ENCODE measurements at regions not wholly inside any gene's neighbourhood (a gene's known extent, or its start where the extent isn't known, plus 50 kb on each side); places are given as distances from the start of the nearest gene placed in this dataset.

DNA sequence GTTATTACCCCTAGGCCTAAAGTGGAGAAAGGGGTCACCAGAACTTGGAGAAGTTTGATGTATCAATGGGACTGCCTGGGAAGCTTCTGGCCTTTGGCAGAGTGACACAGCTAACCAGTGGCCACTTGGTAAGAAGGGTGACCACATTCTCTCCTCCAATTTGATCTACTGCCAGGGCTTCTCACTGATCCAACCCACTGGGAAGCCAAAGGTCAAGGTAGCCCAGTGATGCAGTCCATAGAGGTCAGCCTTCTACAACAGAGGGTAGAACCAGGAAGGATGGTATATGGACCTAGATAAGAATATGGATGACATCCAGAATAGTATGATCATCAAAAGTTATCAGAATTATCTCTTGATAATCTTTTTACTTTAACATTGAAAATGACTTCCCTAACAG is 493.6 kb downstream of the NYAP2 start:
- no peaks in the 10 kb centered on the region for H3K4me1 ChIP-seq (ENCODE audit: control insufficient read depth, insufficient read depth, low read length)
- no peaks in the 10 kb centered on the region for H3K36me3 ChIP-seq (ENCODE audit: control insufficient read depth, insufficient read depth, low read length)
- H3K4me3 ChIP-seq (ENCODE audit: low read length): no peak overlapping the region
- no peak overlapping the region for H3K9ac ChIP-seq (ENCODE audit: low read length)
- H3K27me3 ChIP-seq (ENCODE audit: control insufficient read depth, insufficient read depth, low read length): no peaks in the 10 kb centered on the region
- H3K27ac ChIP-seq (ENCODE audit: low read depth, low read length): no peak overlapping the region

DNA sequence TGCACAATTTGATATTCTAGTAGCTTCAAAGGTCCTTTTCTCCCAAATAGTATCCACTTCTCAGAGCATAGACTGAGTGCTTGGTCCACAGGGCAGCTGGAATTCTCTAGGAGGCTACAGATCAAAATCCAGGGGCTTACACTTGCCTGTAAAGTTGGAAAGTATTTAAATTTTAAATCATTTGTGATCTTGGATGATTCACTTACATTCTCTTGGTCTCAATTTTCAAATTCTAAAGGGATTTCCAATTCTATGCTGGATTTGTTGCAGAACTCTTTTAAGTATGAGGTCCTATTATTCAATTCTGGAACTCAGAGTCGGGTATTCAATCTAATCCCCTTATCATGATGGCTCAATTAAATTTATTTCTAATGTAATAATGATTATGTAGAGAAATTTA is 492.3 kb downstream of the NYAP2 start:
- no peaks in the 10 kb centered on the region for H3K4me1 ChIP-seq (ENCODE audit: control insufficient read depth, insufficient read depth, low read length)
- no peaks in the 10 kb centered on the region for H3K27me3 ChIP-seq (ENCODE audit: control insufficient read depth, insufficient read depth, low read length)
- H3K9ac ChIP-seq (ENCODE audit: low read length): no peak overlapping the region
- H3K36me3 ChIP-seq (ENCODE audit: control insufficient read depth, insufficient read depth, low read length): no peaks in the 10 kb centered on the region
- no peak overlapping the region for H3K4me3 ChIP-seq (ENCODE audit: low read length)
- H3K27ac ChIP-seq (ENCODE audit: low read depth, low read length): no peak overlapping the region

DNA sequence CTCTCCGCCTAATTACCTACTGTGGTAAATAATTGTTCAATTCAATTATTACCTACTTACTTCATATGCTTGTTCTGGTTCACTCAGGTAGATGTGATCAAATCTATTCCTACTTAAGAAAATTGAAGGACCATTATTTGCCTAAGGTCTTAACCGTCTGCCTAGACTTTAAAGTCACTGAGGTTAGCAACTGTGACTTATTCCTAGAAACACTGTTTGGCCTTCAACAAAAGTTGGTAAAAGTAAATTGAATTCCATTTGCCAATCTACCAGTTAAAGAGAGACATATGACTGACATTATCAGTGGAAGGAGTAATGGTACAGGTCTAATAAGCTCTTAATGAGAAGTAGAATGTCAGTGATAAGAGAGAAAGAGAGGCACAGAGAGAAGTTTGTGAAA is 491.5 kb downstream of the NYAP2 start:
- Histone ChIP-seq H3K27me3 (ENCODE audit: control insufficient read depth, insufficient read depth, low read length) (no peaks in the 10 kb centered on the region), H3K4me3 (ENCODE audit: low read length) (no peak overlapping the region), H3K36me3 (ENCODE audit: control insufficient read depth, insufficient read depth, low read length) (no peaks in the 10 kb centered on the region), H3K4me1 (ENCODE audit: control insufficient read depth, insufficient read depth, low read length) (no peaks in the 10 kb centered on the region), H3K27ac (ENCODE audit: low read depth, low read length) (no peak overlapping the region), H3K9ac (ENCODE audit: low read length) (no peak overlapping the region)

DNA sequence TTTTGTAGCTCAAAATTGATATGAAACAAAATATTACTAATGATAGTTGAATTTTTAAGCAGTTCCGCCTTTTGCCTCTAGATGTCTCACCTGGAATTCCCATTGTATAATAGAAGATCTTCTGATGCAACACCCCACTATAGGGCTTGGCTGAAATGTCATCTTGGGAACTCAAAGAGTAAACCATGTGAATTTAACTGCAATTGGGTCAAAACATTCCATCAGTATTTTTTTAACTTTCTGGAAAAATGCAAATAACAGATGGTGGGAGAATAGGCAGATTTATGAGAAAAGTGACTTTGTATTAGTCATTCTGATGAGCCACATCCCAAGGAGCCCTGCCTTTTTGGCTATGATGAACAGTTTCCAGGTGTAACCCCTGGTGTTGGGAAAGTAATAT is 489.9 kb downstream of the NYAP2 start:
- Histone ChIP-seq H3K27me3 (ENCODE audit: control insufficient read depth, insufficient read depth, low read length) (no peaks in the 10 kb centered on the region), H3K4me3 (ENCODE audit: low read length) (no peak overlapping the region), H3K36me3 (ENCODE audit: control insufficient read depth, insufficient read depth, low read length) (no peaks in the 10 kb centered on the region), H3K4me1 (ENCODE audit: control insufficient read depth, insufficient read depth, low read length) (no peaks in the 10 kb centered on the region), H3K27ac (ENCODE audit: low read depth, low read length) (no peak overlapping the region), H3K9ac (ENCODE audit: low read length) (no peak overlapping the region)

DNA sequence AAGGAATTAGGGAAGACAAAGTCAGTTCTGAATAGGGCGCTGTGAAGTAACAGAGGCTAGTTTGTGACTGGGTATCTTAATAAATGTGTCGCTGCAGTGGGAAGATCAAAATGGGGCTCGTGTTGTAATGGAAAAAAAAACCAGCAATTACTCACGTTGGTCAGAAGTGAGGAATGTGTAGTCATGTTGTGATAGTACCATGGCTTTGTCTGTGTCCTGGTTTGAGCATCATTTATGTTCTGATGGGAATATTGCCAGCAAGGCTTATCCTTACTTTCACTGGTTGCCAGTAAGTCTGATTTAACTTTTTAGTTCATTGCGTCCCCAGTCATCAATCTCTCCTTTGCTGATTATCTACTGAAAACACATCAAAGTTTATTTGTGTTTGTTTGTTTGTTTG is 467.6 kb downstream of the NYAP2 start:
- Histone ChIP-seq H3K4me1 (ENCODE audit: control insufficient read depth, insufficient read depth, low read length) (no peaks in the 10 kb centered on the region), H3K4me3 (ENCODE audit: low read length) (no peak overlapping the region), H3K9ac (ENCODE audit: low read length) (no peak overlapping the region), H3K36me3 (ENCODE audit: control insufficient read depth, insufficient read depth, low read length) (no peaks in the 10 kb centered on the region), H3K27ac (ENCODE audit: low read depth, low read length) (no peak overlapping the region), H3K27me3 (ENCODE audit: control insufficient read depth, insufficient read depth, low read length) (no peaks in the 10 kb centered on the region)

DNA sequence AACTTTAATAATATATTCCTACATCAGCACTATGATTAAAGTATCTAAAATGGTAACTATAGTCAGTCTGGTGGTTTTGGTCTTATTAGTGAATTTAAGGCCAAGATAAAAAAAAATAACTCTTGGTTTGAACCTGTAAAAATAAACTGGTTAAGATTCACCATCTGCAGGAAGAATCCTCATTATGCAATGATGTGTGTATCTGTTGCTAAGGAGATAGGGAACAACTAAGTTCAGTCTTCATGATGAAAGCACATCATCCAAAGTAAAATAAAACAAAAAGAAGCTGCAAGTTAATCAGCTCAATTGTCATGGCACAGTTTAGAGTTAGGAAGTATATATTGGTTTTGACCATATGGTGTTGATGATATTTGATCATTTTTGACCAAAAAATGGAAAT is 466.0 kb downstream of the NYAP2 start:
- Histone ChIP-seq H3K4me3 (ENCODE audit: low read length) (no peak overlapping the region), H3K4me1 (ENCODE audit: control insufficient read depth, insufficient read depth, low read length) (no peaks in the 10 kb centered on the region)

DNA sequence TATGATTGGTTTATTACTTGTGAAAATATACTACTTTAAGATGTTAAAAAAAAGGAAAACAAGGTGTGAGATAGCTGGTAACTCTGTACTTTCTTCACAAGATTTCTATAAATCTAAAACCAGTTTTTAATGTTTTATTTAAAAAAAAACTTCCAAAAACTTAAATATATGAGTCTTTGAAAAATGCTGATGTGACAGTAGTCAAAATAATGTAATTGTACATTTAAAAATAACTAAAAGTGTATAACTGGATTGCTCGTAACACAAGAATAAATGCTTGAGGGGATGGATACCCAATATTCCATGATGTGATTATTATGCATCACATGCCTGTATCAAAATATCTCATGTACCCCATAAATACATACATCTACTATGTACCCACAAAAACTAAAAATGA is 464.9 kb downstream of the NYAP2 start:
- H3K36me3 ChIP-seq (ENCODE audit: control insufficient read depth, insufficient read depth, low read length): no peaks in the 10 kb centered on the region
- no peak overlapping the region for H3K27ac ChIP-seq (ENCODE audit: low read depth, low read length)
- H3K9ac ChIP-seq (ENCODE audit: low read length): no peak overlapping the region
- H3K27me3 ChIP-seq (ENCODE audit: control insufficient read depth, insufficient read depth, low read length): no peaks in the 10 kb centered on the region
- H3K4me1 ChIP-seq (ENCODE audit: control insufficient read depth, insufficient read depth, low read length): no peaks in the 10 kb centered on the region
- no peak overlapping the region for H3K4me3 ChIP-seq (ENCODE audit: low read length)

More for the DNA sequence above, 466.0 kb downstream of the NYAP2 start:
- H3K9ac ChIP-seq (ENCODE audit: low read length): no peak overlapping the region
- H3K27ac ChIP-seq (ENCODE audit: low read depth, low read length): no peak overlapping the region
- no peaks in the 10 kb centered on the region for H3K36me3 ChIP-seq (ENCODE audit: control insufficient read depth, insufficient read depth, low read length)
- no peaks in the 10 kb centered on the region for H3K27me3 ChIP-seq (ENCODE audit: control insufficient read depth, insufficient read depth, low read length)

DNA sequence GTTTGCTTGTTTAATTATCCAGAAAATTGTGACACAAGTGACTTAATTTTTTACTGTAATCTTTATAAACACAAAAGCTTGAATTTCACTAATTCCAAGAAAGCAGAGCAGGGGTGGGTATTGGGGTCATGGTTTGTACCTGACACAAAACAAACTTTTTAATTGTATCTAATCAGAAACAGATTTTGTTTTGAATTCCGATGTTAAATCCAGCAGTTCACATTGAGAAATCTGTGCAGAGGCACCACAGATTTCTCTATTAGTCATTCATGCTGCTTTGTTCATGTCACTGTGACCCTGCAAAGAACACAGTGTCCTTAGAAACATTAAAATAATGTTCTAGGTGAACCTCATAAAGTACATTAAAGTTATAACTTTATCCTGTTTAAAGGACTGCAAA is 443.4 kb downstream of the NYAP2 start:
- no peaks in the 10 kb centered on the region for H3K27me3 ChIP-seq (ENCODE audit: control insufficient read depth, insufficient read depth, low read length)
- H3K36me3 ChIP-seq (ENCODE audit: control insufficient read depth, insufficient read depth, low read length): no peaks in the 10 kb centered on the region
- H3K4me1 ChIP-seq (ENCODE audit: control insufficient read depth, insufficient read depth, low read length): no peaks in the 10 kb centered on the region
- no peak overlapping the region for H3K4me3 ChIP-seq (ENCODE audit: low read length)
- no peak overlapping the region for H3K9ac ChIP-seq (ENCODE audit: low read length)
- H3K27ac ChIP-seq (ENCODE audit: low read depth, low read length): no peak overlapping the region

DNA sequence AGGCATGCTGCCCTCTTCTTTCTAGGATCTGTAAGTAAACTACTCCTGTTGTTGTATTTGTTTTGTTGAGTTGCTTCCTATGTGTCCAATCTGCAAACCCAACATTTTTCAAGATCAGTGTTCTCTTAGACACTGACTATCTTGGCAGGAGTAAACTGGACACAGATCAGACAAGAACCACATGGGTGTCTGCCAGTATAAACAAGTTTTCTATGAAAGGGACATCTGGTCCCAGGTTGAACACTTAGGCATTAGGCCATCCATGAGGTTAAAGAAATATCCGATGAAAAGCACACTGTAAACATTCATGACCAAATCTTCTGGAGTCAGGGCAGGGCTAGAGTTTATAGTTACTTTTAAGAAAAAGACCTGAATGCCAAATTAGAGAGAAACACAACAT is 441.8 kb downstream of the NYAP2 start:
- no peaks in the 10 kb centered on the region for H3K27me3 ChIP-seq (ENCODE audit: control insufficient read depth, insufficient read depth, low read length)
- H3K4me3 ChIP-seq (ENCODE audit: low read length): no peak overlapping the region
- no peak overlapping the region for H3K9ac ChIP-seq (ENCODE audit: low read length)
- no peak overlapping the region for H3K27ac ChIP-seq (ENCODE audit: low read depth, low read length)
- no peaks in the 10 kb centered on the region for H3K36me3 ChIP-seq (ENCODE audit: control insufficient read depth, insufficient read depth, low read length)
- no peaks in the 10 kb centered on the region for H3K4me1 ChIP-seq (ENCODE audit: control insufficient read depth, insufficient read depth, low read length)

DNA sequence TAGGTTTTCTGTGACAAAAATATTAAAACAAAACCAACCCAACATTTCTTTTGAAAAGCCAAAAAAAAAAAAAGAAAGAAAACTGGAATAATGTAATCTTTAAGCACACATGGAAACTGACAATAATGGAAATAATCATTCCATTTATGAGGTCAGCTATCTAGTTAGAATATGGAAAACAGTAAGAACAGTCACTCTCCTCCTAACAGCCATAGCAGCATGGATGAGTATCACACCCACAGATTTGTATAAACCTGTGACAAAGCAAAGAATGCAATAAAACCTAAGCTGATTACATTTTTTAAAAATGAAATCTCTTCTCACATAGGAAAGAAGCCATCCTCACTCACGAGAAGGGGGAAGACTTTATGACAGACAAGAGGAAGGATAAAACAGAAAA is 437.8 kb downstream of the NYAP2 start:
- Histone ChIP-seq H3K36me3 (ENCODE audit: control insufficient read depth, insufficient read depth, low read length) (no peaks in the 10 kb centered on the region), H3K9ac (ENCODE audit: low read length) (no peak overlapping the region), H3K4me3 (ENCODE audit: low read length) (no peak overlapping the region), H3K4me1 (ENCODE audit: control insufficient read depth, insufficient read depth, low read length) (no peaks in the 10 kb centered on the region), H3K27me3 (ENCODE audit: control insufficient read depth, insufficient read depth, low read length) (no peaks in the 10 kb centered on the region), H3K27ac (ENCODE audit: low read depth, low read length) (no peak overlapping the region)

DNA sequence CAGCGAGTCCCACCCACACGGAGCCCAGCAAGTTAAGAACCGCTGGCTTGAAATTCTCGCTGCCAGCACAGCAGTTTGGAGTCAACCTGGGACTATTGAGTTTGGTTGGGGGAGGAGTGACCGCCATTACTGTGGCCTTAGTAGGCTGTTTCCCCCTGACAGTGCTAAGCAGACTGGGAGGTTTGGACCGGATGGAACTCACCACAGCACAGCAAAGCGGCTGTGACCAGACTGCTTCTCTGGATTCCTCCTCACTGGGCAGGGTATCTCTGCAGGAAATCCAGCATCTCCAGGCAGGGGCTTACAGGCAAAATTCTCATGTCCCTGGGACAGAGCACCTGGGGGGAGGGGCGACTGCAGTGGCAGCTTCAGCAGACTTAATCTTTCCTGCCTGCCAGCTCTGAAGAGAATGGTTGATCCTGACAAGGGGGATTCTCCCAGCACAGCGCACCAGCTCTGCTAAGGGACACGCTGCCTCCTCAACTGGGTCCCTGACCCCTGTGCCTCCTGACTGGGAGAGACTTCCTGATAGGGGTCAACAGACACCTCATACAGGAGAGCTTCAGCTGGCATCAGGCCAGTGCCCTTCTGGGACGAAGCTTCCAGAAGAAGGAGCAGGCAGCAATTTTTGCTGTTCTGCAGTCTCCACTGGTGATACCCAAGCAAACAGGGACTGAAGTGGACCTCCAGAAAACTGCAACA is 425.4 kb downstream of the NYAP2 start:
- Histone ChIP-seq H3K27ac (ENCODE audit: low read depth, low read length) (no peak overlapping the region), H3K4me1 (ENCODE audit: control insufficient read depth, insufficient read depth, low read length) (no peaks in the 10 kb centered on the region), H3K36me3 (ENCODE audit: control insufficient read depth, insufficient read depth, low read length) (no peaks in the 10 kb centered on the region), H3K27me3 (ENCODE audit: control insufficient read depth, insufficient read depth, low read length) (no peaks in the 10 kb centered on the region), H3K4me3 (ENCODE audit: low read length) (no peak overlapping the region), H3K9ac (ENCODE audit: low read length) (no peak overlapping the region)

DNA sequence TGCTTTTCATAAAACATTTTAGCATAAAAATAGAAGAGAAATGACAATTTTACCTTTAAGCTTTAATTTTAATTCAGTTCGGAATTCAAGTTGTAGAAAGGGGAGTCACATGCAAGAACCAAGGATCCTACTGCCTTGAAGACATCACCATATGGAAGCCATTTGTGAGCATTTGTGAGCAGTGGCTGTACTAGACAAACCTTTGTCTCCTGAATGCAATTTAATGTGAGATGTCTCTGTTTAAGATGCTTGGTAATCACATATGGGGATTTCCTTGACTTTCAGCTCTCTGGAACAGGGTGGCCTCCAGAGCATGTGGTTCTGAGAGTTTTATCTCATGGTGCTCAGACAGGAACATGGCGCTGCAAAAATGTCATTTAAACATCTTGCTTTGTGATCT is 421.8 kb downstream of the NYAP2 start:
- Histone ChIP-seq H3K27ac (ENCODE audit: low read depth, low read length) (no peak overlapping the region), H3K4me3 (ENCODE audit: low read length) (no peak overlapping the region), H3K27me3 (ENCODE audit: control insufficient read depth, insufficient read depth, low read length) (no peaks in the 10 kb centered on the region), H3K9ac (ENCODE audit: low read length) (no peak overlapping the region), H3K4me1 (ENCODE audit: control insufficient read depth, insufficient read depth, low read length) (no peaks in the 10 kb centered on the region), H3K36me3 (ENCODE audit: control insufficient read depth, insufficient read depth, low read length) (no peaks in the 10 kb centered on the region)

DNA sequence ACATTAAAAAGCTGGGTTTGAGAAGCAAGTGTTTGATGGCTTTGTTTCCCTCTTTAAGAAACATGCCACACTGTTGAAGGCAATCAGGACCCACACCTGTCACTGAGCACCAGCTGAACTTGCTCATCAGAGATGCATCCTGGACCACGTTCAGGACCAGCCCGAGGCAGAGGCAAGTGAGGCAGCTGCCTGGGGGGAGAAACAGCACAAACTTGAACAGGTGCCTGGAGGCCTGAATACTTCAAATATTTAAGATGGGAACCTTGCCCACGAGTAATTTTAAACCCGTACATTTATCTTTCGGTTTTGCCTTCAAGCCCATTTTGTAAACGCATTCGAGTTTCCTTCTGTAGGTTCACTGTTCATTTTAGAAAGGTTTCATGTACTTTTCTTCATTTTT is 421.3 kb downstream of the NYAP2 start:
- H3K27ac ChIP-seq (ENCODE audit: low read depth, low read length): no peak overlapping the region
- H3K27me3 ChIP-seq (ENCODE audit: control insufficient read depth, insufficient read depth, low read length): no peaks in the 10 kb centered on the region
- H3K4me1 ChIP-seq (ENCODE audit: control insufficient read depth, insufficient read depth, low read length): no peaks in the 10 kb centered on the region
- H3K36me3 ChIP-seq (ENCODE audit: control insufficient read depth, insufficient read depth, low read length): no peaks in the 10 kb centered on the region
- H3K4me3 ChIP-seq (ENCODE audit: low read length): no peak overlapping the region
- H3K9ac ChIP-seq (ENCODE audit: low read length): no peak overlapping the region

All from rectal smooth muscle tissue (tissue), 1 donor.